HG03354 (cell line): ENCODE measurements at regions not wholly inside any gene's neighbourhood (a gene's known extent, or its start where the extent isn't known, plus 50 kb on each side); places are given as distances from the start of the nearest gene placed in this dataset.
"Not testable (repeated sequence)": the region's sequence is repeated elsewhere in the genome, so short reads cannot be mapped to it uniquely, and the experiment has no call there.

ENCODE experiments used
- ATAC-seq: cut with Tn5 transposase; IDR thresholded peaks from one replicate; pipeline ENCODE4 v1.9.1; 2021; ENCODE audit warnings: mild to moderate bottlenecking; ENCODE audit not compliant: unreplicated experiment, poor library complexity, severe bottlenecking

DNA sequence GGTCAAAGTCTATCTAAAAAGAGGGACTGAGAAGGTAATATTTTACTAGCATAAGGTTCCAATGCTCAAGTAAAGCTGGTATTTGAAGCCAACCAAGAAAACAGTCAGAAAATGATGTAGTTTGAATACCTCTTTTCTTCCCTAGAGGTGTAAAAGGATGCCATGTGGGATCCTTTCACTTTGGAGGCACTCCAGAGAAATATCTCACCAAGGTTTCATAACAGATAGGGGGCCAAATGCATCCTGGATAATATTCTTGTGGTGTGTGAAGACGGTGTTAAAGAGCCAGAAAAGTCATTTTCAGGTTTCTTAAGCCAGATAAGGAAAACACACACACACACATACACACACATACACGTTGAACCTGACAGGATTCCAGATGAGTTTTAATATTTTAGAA lies 136.1 kb upstream of the PRKD1 start:
- no peak for ATAC-seq

DNA sequence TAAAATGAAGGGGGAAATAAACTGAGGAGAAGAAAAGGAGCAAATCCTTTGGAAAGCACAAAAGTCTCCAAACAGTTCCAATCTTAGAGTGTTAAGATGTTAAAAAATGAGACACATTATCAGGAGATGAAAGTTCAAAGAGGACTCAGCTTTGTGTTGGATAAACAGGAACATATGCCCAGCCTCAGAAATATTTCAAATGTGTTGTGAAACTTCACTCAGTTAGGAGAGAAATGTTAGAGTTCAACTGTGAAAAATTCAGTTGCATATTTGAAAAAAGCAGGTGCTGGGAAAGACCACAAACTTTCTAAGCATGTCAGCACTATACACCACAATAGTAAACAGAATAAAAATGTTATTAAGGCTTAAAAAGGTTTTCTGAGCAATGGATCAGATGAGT lies 136.8 kb upstream of the PRKD1 start:
- ATAC-seq: no peak

- ATAC-seq: no peak
These were observed 141.9 kb upstream of the PRKD1 start for GRCh38 chr14:30069536-30069935.

DNA sequence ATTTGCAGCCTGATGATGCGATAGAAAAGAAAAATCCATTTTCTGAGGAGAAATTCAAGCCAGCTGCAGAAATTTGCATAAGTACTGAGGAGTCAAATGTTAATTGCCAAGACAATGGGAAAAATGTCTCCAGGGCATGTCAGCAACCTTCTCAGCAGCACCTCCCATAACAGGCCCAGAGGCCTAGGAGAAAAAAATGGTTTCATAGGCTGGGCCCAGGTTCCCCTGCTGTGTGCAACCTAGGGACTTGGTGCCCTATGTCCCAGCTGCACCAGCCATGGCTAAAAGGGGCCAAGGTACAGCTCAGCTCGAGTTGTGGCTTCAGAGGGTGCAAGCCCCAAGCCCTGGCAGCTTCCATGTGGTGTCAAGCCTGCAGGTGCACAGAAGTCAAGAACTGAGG lies 144.8 kb upstream of the PRKD1 start:
- not testable (repeated sequence) for ATAC-seq

DNA sequence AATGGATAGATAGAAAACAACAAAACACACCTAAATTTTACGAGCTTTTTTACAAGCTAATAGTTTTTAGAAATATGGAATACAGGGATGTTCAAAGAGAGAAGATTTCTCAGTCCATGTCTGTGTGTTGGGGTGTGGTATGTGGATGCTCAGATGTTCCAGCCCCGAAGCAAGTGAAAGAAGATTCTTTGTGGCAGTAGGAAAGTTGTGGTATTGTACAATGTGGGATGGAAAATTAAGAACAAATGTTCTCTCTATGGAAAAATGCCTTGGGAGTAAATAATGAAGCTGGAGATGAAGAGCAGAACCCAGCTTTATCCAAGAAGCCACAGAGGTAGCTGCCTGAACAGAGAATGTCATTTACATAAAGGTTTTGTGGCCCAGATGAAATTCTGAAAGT lies 150.3 kb upstream of the PRKD1 start:
- ATAC-seq: no peak

- no peak for ATAC-seq
These were observed 151.3 kb upstream of the PRKD1 start for GRCh38 chr14:30078811-30079402.

GRCh38 chr14:30082486-30082885 lies 154.8 kb upstream of the PRKD1 start:
- ATAC-seq: no peak

GRCh38 chr14:30084811-30085210 lies 157.2 kb upstream of the PRKD1 start:
- no peak for ATAC-seq

- ATAC-seq: no peak
These were observed 158.3 kb upstream of the PRKD1 start for GRCh38 chr14:30085943-30086342.

- ATAC-seq: no peak
These were observed 161.0 kb upstream of the PRKD1 start for GRCh38 chr14:30088620-30089019.

GRCh38 chr14:30108975-30109700 lies 181.5 kb upstream of the PRKD1 start:
- ATAC-seq: no peak

DNA sequence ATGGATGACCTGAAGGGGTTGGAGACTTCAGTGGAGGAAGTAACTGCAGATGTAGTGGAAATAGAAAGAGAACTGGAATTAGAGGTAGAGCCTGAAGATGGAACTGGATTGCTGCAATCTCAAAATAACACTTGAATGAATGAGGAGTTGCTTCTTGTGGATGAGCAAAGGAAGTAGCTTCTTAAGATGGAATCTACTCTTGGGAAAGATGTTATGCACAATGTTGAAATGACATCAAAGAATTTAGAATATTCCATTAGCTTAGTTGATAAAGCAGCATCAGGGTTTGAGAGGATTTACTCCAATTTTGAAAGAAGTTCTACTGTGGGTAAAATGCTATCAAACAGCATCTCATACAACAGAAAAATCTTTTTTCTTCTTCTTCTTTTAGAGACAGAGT lies 186.4 kb upstream of the PRKD1 start:
- ATAC-seq: no peak

DNA sequence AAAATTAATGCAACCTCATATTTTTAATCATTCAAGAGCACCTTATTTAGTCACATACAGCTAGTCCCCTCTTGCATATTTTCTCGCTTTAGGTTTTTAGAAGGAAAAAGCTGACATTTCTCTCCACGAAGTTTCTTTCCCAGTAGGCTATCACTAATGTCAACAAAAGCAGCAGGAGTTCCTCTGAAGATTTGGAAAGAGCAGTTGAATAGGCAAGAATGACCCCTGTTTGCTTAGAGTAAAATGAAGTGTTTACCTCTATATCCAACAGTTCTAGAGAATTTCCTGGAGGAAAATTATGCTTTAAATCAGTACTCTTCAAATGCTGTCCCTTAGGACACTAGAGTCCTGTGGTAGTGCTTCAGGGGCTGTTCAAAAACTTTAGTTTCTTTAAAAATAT lies 188.1 kb upstream of the PRKD1 start:
- no peak for ATAC-seq

DNA sequence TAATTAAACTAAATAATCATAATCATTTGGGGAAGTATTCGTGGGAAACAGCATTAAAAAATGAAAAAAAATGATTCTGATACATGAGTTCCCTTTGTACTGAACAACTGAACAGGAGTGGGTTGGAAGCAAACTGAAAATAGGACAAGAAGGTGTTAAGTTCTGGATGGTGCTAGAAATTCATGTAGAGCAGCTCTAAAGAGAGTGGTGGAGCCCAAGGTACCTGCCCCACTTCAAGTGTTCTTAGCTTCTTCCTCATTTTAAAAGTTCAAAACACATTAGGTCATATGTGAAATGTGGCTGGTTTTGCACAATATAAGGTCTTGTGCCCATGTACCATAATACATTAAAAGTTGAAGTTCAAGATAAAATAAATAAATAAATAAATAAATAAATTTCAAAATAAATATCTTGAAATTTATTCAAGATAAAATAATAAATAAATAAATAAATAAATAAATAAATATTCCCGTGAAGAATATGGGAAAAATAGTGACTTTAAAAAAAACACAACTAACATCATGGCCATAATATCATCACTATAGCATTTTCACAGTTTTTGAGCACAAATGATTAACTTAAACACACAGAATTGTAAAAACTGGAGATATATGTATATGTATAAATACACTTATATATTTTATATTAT lies 191.5 kb upstream of the PRKD1 start:
- ATAC-seq: no peak

GRCh38 chr14:30125322-30125979 lies 197.8 kb upstream of the PRKD1 start:
- ATAC-seq: no peak

DNA sequence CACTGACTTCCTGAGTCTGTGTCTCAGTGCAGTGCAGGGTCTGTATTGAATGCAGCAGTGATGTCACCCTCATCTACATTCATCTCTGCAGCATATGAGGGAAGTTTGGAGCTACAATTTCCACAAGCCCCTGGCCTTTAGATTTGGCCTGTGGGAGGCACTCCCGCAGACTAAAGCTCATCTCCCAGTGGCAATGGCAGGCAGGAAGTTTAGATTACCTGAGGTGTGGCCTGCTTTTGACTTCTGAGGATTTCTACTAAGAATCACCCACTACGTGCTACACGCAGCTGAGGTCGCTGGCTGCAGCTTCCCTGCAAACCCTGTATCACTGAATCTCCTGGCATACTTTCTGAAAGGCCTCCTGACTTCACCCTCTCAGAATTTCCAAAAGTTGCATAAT lies 202.2 kb upstream of the PRKD1 start:
- ATAC-seq: no peak

- ATAC-seq: no peak
These were observed 204.0 kb upstream of the PRKD1 start for GRCh38 chr14:30131581-30132097.

- no peak for ATAC-seq
These were observed 204.5 kb upstream of the PRKD1 start for GRCh38 chr14:30132196-30132595.

DNA sequence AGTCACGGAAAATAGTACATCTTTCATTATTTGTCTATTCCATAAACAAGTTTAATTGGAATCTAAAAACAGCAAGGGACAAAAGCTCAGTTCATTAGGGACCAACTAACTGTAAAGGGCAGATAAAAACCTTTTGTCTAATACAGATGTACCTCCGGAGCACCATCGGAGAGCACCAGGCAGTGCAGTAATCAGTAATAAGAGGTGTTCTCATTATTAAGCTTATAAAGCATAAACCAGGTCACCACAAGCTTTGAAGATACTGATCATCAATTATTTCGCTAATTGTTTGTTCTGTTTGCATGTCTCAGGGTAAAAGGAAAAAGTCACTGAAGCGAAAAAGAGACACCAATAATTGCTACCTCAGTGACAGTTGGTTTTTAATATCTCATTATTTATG lies 207.3 kb upstream of the PRKD1 start:
- no peak for ATAC-seq

- no peak for ATAC-seq
These were observed 210.9 kb upstream of the PRKD1 start for GRCh38 chr14:30138567-30138966.

GRCh38 chr14:30142216-30142615 lies 214.6 kb upstream of the PRKD1 start:
- no peak for ATAC-seq
